ENCODE measurements at regions not wholly inside any gene's neighbourhood (a gene's known extent, or its start where the extent isn't known, plus 50 kb on each side); places are given as distances from the start of the nearest gene placed in this dataset.

DNA sequence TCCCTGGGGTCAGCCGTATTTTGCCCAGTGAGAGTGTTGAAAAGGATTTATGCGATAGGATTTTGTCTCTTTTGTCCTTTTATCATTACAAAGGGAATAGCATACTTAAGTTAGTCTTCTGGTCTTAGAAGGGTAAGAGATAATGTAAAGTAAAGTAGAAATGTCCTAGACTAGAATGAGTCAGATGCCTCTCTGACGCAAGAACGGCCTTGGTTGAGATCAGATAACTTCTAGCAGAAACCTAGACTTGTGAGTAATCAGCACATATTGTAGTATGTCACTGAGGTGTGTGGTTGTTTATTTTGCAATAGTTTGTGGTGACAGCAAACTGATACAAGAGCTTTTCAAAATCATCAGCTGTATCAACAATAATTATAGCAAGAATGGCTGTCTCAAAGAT lies 866.1 kb downstream of the NSUN3 start:
- DNase-seq (ENCODE audit: extremely low read depth in 1 of 4, low spot score in 3 of 4) (peak in 2 of 4 experiments; percentile 2 to 44), ATAC-seq (peak; percentile 74), FAIRE-seq (no peak)
- ChIA-PET CTCF (ENCODE audit: low intra/inter-chr PET ratio) (no interaction called here), POLR2A (no interaction called here)
- no peak overlapping the region for H3K4me2 ChIP-seq (ENCODE audit: insufficient read depth, low read length)
- in situ Hi-C loops (cut with MboI) (no loop called here), intact Hi-C loops (cut with micrococcal nuclease) (no loop called here)
- no peaks in the 10 kb centered on the region for H3K4me1 ChIP-seq (replicated peaks in 1 of 2; ENCODE audit: control insufficient read depth in 2 of 2, insufficient read depth in 2 of 2, low read length in 2 of 2)
- no peaks in the 10 kb centered on the region for H3K36me3 ChIP-seq (ENCODE audit: control insufficient read depth, insufficient read depth, low read length)
- no peak overlapping the region; the same call in 2 of the 3 replicates for H3K27ac ChIP-seq (ENCODE audit: extremely low read depth, low read depth, low read length)
- no peaks in the 10 kb centered on the region for H3K79me2 ChIP-seq (ENCODE audit: control insufficient read depth, insufficient read depth, low read length)
- H2AFZ ChIP-seq (ENCODE audit: low read depth, low read length): no peak overlapping the region
- BruUV-seq (replicated peaks): no TSS peak
- no peaks in the 10 kb centered on the region for H3K9me1 ChIP-seq (ENCODE audit: control insufficient read depth, insufficient read depth, low read length)
- no peak overlapping the region for H3K4me3 ChIP-seq
- 6% methylated on average over 4 of the region's 4 CpGs for WGBS (ENCODE audit: insufficient coverage, low coverage, missing lambda C conversion rate)
- no peak overlapping the region for H3K9ac ChIP-seq (ENCODE audit: insufficient read depth in 1 of 2, low read depth in 2 of 2, low read length in 2 of 2)
- no peaks in the 10 kb centered on the region for H4K20me1 ChIP-seq (replicated peaks; ENCODE audit: control insufficient read depth, insufficient read depth, low read length)
- no peaks in the 10 kb centered on the region for H3K27me3 ChIP-seq (ENCODE audit: control insufficient read depth in 2 of 2, insufficient read depth in 2 of 2, low read length in 2 of 2)
- H3K9me3 ChIP-seq (replicated peaks; ENCODE audit: control insufficient read depth, insufficient read depth, low read depth, low read length): no peaks in the 10 kb centered on the region
- TF ChIP-seq FOSL1 (tag; conservative IDR thresholded peaks at IDR 0.05) (peak; percentile 92), FOXJ2 (tag; IDR thresholded peaks at IDR 0.05) (peak; percentile 69), NR2C1 (IDR thresholded peaks at IDR 0.05) (0 out of 2 replicates have a peak, but pooled peaks have one; percentile 29), NR2C1 (tag; IDR thresholded peaks at IDR 0.05) (no peak), ATF1 (CRISPR knock-in tag; IDR thresholded peaks at IDR 0.05) (no peak), ATF1 (tag; IDR thresholded peaks at IDR 0.05) (peak; percentile 63), TRIM24 (IDR thresholded peaks at IDR 0.05) (peak; percentile 66 to 74), JUND (IDR thresholded peaks at IDR 0.05; ENCODE audit: borderline replicate concordance, low read depth, low read length) (peak; percentile 86), JUND (tag; IDR thresholded peaks at IDR 0.05; ENCODE audit: borderline replicate concordance, low read depth, low read length) (peak; percentile 85; the same call in 2 of the 3 replicates), TEAD4 (IDR thresholded peaks at IDR 0.05; ENCODE audit: low read length) (peak; percentile 32; the same call in 1 of the 2 replicates), TEAD4 (CRISPR knock-in tag; IDR thresholded peaks at IDR 0.05; ENCODE audit: borderline replicate concordance) (no peak), TSC22D4 (tag; IDR thresholded peaks at IDR 0.05) (no peak), ZNF197 (CRISPR knock-in tag; IDR thresholded peaks at IDR 0.05; ENCODE audit: low read depth) (no peak), SMARCE1 (IDR thresholded peaks at IDR 0.05) (peak; percentile 42; the same call in 1 of the 2 replicates), ESRRA (IDR thresholded peaks at IDR 0.05; ENCODE audit: borderline replicate concordance, low read depth) (peak; percentile 77), ATF7 (IDR thresholded peaks at IDR 0.05) (peak; percentile 48; the same call in 1 of the 2 replicates), CBFA2T3 (IDR thresholded peaks at IDR 0.05) (peak; percentile 43), POLR2A (conservative IDR thresholded peaks at IDR 0.05) (no peak), HMGN3 (IDR thresholded peaks at IDR 0.05; ENCODE audit: borderline replicate concordance, extremely low read depth, insufficient read length, low read depth, low read length) (no peak), ARID2 (IDR thresholded peaks at IDR 0.05) (no peak), ZNF316 (IDR thresholded peaks at IDR 0.05) (0 out of 2 replicates have a peak, but pooled peaks have one; percentile 8), ZC3H4 (CRISPR knock-in tag; IDR thresholded peaks at IDR 0.05; ENCODE audit: borderline replicate concordance) (no peak), CREM (IDR thresholded peaks at IDR 0.05; ENCODE audit: low read depth) (peak; percentile 70)
- TF ChIP-seq, protein P1, sequence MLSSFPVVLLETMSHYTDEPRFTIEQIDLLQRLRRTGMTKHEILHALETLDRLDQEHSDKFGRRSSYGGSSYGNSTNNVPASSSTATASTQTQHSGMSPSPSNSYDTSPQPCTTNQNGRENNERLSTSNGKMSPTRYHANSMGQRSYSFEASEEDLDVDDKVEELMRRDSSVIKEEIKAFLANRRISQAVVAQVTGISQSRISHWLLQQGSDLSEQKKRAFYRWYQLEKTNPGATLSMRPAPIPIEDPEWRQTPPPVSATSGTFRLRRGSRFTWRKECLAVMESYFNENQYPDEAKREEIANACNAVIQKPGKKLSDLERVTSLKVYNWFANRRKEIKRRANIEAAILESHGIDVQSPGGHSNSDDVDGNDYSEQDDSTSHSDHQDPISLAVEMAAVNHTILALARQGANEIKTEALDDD (IDR thresholded peaks at IDR 0.05): peak; percentile 91
- TF ChIP-seq, protein P2, sequence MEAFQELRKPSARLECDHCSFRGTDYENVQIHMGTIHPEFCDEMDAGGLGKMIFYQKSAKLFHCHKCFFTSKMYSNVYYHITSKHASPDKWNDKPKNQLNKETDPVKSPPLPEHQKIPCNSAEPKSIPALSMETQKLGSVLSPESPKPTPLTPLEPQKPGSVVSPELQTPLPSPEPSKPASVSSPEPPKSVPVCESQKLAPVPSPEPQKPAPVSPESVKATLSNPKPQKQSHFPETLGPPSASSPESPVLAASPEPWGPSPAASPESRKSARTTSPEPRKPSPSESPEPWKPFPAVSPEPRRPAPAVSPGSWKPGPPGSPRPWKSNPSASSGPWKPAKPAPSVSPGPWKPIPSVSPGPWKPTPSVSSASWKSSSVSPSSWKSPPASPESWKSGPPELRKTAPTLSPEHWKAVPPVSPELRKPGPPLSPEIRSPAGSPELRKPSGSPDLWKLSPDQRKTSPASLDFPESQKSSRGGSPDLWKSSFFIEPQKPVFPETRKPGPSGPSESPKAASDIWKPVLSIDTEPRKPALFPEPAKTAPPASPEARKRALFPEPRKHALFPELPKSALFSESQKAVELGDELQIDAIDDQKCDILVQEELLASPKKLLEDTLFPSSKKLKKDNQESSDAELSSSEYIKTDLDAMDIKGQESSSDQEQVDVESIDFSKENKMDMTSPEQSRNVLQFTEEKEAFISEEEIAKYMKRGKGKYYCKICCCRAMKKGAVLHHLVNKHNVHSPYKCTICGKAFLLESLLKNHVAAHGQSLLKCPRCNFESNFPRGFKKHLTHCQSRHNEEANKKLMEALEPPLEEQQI (IDR thresholded peaks at IDR 0.05): peak; percentile 24; the same call in 1 of the 2 replicates
- TF ChIP-seq, protein P3, sequence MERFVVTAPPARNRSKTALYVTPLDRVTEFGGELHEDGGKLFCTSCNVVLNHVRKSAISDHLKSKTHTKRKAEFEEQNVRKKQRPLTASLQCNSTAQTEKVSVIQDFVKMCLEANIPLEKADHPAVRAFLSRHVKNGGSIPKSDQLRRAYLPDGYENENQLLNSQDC (CRISPR knock-in tag; IDR thresholded peaks at IDR 0.05): no peak

Measured in K562 (cell line).